Heart right ventricle (tissue), 16 donors: ENCODE measurements at regions not wholly inside any gene's neighbourhood (a gene's known extent, or its start where the extent isn't known, plus 50 kb on each side); places are given as distances from the start of the nearest gene placed in this dataset.

Experiments
- ATAC-seq, 8 donors: fragments of 200-7000 bp; cut with Tn5 transposase; one replicate each; pipeline ENCODE4 v1.9.1; 2020; ENCODE audit warnings: mild to moderate bottlenecking in 8 of 8, moderate library complexity in 8 of 8, moderate number of reproducible peaks in 1 of 8
- DNase-seq, 2 donors: peaks; one replicate each; pipeline ENCODE4 v3.0.0-alpha.2; 2020
- H3K27ac ChIP-seq, 10 donors: fragments of 200-600 bp; sonication (generic) in 2 of 10; one replicate each; pipeline versions ENCODE4 v1.5.0 to v1.8.0; 2020 to 2022; ENCODE audit warnings: mild to moderate bottlenecking in 3 of 10
- H3K27me3 ChIP-seq, 7 donors: fragments of 200-600 bp; one replicate each; pipeline ENCODE4 v1.8.0; 2021 to 2022; ENCODE audit warnings: mild to moderate bottlenecking in 2 of 7
- H3K36me3 ChIP-seq, 9 donors: fragments of 200-600 bp; sonication (generic) in 1 of 9; one replicate each; pipeline versions ENCODE4 v1.5.0 to v1.8.0; 2020 to 2022; ENCODE audit warnings: mild to moderate bottlenecking in 2 of 9
- H3K4me1 ChIP-seq, 9 donors: fragments of 200-600 bp; sonication (generic) in 1 of 9; one replicate each; pipeline versions ENCODE4 v1.5.0 to v1.8.0; 2020 to 2022; ENCODE audit warnings: mild to moderate bottlenecking in 4 of 9
- H3K4me3 ChIP-seq, 10 donors: fragments of 200-600 bp; sonication (generic) in 2 of 10; one replicate each; pipeline versions ENCODE4 v1.5.0 to v1.8.0; 2020 to 2022; ENCODE audit warnings: mild to moderate bottlenecking in 7 of 10, moderate library complexity in 2 of 10
- H3K9me3 ChIP-seq, 11 donors: fragments of 200-600 bp in 10 of 11; sonication (generic) in 2 of 11; one replicate each; pipeline versions ENCODE4 v1.5.0 to v1.8.0; 2013 to 2022; ENCODE audit warnings: mild to moderate bottlenecking in 2 of 11, control low read depth in 1 of 11, moderate library complexity in 1 of 11
- WGBS, 2 donors: extraction: QIAGEN DNeasy Blood & Tissue Kit; methylation state at CpG; one replicate each; pipeline ENCODE4 v1.1.7; 2013; ENCODE audit warnings: inconsistent platforms in 1 of 2; 5-methylcytosine and 5-hydroxymethylcytosine counted together
- intact Hi-C, 10 donors: fragments of 100-400 bp; cut with DNase I; formaldehyde crosslinking; loops; one replicate each; pipeline versions ENCODE4 v1.11.1 to v1.14.2; 2022
- TF ChIP-seq, protein P1 (sequence below), 9 donors: fragments of 200-600 bp; sonication (generic) in 2 of 9; IDR thresholded peaks; one replicate each; pipeline versions ENCODE4 v1.5.0 to v1.8.0; 2021 to 2022; ENCODE audit warnings: antibody characterized with exemption in 9 of 9, mild to moderate bottlenecking in 5 of 9, moderate library complexity in 1 of 9
- donor health status: Arrhythmogenic right ventricular cardiomyopathy.
- donor health status: ischemic (EF 13 %, LVEDD 7.1; RV severe dilation, severe dysfunction).
- donor health status: healthy with polysubstance abuse.
- donor health status: DM: no; HTN: yes; CAD: no.
- donor health status: DM: no; HTN: no; CAD: no.
- donor health status: ischemic (EF 25% LVEDD 6.9; RV normal size, moderate dysfunction).
- donor health status: ischemic (EF 25% LVEDD 5.7; RV mildly dilated, moderate dysfunction).
- donor health status: healthy.
- donor health status: DM: yes; HTN: yes; CAD: no.
- donor health status: Ischemic cardiomyopathy.
- donor health status: ischemic (EF 35%, LVEDD 5.7; RV mildly dilated, moderate dysfunction).
- donor health status: nonischemic (EF 11% LVEDD 7.7; RV severe dilation, severe dysfunction).
- donor health status: DM: yes; HTN: yes; CAD: no.
- donor health status: PGD.
- donor health status: ischemic (EF 29% LVEDD 5.4; RV normal size, mild dysfunction).
- donor health status: nonischemic (EF 23%, LVEDD 6.1; RV moderate dilation, normal function).

DNA sequence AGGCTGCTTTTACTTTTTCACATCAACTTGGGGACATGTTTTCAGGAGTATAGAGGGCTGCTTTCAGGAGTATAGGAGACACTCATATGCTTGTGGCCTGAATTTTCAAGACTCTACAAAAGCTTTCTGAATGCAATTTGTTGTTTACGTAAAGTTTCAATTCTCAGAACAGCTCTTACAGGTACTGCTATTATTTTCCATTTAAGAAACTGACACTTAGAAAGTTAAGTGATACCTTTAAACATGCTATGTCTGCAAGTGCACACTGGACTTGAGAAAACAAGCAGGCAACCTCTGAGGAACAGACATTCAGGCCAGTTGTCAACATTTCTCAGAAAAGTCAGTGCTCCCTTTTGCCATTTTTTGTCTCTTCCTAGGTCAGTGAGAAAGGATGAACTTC, 70.0 kb upstream of the PHYHIPL start:
- H3K9me3 ChIP-seq = no peaks in the 10 kb centered on the region
- no peak for DNase-seq
- intact Hi-C loops = no loop called here
- H3K36me3 ChIP-seq = no peaks in the 10 kb centered on the region
- 98 to 100% methylated on average over 1 of the region's 1 CpG for WGBS, 2 donors
- no peak overlapping the region for H3K4me3 ChIP-seq
- no peaks in the 10 kb centered on the region for H3K4me1 ChIP-seq
- no peak for ATAC-seq
- no peak overlapping the region for H3K27ac ChIP-seq
- TF ChIP-seq, protein P1, sequence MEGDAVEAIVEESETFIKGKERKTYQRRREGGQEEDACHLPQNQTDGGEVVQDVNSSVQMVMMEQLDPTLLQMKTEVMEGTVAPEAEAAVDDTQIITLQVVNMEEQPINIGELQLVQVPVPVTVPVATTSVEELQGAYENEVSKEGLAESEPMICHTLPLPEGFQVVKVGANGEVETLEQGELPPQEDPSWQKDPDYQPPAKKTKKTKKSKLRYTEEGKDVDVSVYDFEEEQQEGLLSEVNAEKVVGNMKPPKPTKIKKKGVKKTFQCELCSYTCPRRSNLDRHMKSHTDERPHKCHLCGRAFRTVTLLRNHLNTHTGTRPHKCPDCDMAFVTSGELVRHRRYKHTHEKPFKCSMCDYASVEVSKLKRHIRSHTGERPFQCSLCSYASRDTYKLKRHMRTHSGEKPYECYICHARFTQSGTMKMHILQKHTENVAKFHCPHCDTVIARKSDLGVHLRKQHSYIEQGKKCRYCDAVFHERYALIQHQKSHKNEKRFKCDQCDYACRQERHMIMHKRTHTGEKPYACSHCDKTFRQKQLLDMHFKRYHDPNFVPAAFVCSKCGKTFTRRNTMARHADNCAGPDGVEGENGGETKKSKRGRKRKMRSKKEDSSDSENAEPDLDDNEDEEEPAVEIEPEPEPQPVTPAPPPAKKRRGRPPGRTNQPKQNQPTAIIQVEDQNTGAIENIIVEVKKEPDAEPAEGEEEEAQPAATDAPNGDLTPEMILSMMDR (IDR thresholded peaks at IDR 0.05) = no peak
- no peaks in the 10 kb centered on the region for H3K27me3 ChIP-seq

DNA sequence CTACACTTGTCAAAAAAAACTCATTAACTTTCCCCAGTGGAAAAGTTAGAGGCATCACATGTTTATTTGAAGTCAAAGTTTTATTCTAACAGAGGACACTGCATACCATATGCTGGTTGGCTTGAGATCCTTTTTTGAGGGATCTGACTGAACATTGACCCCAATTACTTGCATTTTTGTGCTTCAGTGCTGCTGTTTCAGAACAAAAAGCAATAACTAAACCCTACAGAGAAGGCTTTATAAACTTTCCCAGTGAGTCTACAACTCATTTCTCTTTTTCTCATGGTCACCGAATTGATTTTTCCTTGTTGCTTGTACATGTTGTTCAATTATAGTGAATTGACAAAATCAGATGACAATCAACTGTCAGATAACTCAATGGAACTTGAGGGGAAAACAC, 69.3 kb upstream of the PHYHIPL start:
- Histone ChIP-seq H3K27me3 (no peaks in the 10 kb centered on the region), H3K4me3 (no peak overlapping the region), H3K9me3 (no peaks in the 10 kb centered on the region), H3K27ac (no peak overlapping the region), H3K36me3 (no peaks in the 10 kb centered on the region), H3K4me1 (no peaks in the 10 kb centered on the region)
- ATAC-seq (no peak), DNase-seq (no peak)
- WGBS, 2 donors = 94 to 96% methylated on average over 1 of the region's 1 CpG
- intact Hi-C loops = no loop called here
- TF ChIP-seq, protein P1 (IDR thresholded peaks at IDR 0.05) = no peak

DNA sequence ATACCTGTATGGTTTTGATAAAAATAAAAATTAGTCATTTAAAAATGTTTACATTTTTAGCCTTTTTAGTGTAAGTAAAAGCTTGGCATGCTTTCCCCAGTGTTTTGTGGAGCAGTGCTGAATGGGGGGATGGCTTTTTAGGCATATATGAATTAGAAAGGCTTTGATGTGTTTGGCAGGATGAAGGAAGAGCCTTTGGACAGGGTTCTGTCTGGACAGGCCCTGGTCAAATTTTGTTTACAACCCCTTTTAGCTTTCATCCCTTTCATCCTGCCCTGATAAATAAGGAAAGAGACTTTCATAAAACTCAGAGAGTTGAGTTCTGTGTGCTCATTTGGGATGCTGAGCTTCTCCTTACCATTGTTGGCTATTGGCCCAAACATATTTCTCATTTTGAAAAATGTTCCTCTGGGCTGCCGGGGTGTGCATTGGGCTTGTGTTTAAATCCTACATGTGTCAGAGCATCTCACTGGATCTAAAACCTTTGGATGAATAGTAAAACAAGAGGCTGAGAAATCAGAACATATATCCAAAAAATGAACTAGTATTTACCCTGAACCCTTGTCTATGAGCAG, 68.1 kb upstream of the PHYHIPL start:
- no peaks in the 10 kb centered on the region for H3K9me3 ChIP-seq
- H3K4me1 ChIP-seq = no peaks in the 10 kb centered on the region
- no peak for ATAC-seq
- no peaks in the 10 kb centered on the region for H3K27me3 ChIP-seq
- no peaks in the 10 kb centered on the region for H3K36me3 ChIP-seq
- TF ChIP-seq, protein P1 (IDR thresholded peaks at IDR 0.05) = no peak
- DNase-seq = no peak
- intact Hi-C loops = no loop called here
- no peak overlapping the region for H3K4me3 ChIP-seq
- 66 to 74% methylated on average over 1 of the region's 1 CpG for WGBS, 2 donors
- H3K27ac ChIP-seq = no peak overlapping the region

DNA sequence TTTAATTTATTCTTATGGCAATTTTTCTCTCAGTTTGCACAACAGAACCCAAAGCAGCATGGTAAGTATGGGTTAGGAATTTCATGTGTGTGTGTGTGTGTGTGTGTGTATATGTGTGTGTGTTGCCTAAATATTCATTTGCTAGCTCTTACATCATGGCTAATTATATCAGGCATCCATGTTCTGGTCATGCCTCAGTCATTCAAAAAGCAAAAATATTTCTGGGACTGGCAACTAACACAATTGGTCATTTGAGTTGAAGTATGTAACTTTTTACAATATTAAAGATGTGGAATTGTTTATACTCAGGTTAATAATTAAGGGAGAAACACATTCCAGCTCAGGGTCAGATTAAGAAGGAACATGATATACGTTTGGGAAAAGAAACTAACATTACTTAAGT, 67.6 kb upstream of the PHYHIPL start:
- ATAC-seq (no peak), DNase-seq (no peak)
- H3K4me1 ChIP-seq = no peaks in the 10 kb centered on the region
- WGBS, 2 donors = 33 to 44% methylated on average over 1 of the region's 1 CpG
- H3K27ac ChIP-seq = no peak overlapping the region
- no peak overlapping the region for H3K4me3 ChIP-seq
- TF ChIP-seq, protein P1 (IDR thresholded peaks at IDR 0.05) = no peak
- intact Hi-C loops = no loop called here
- H3K9me3 ChIP-seq = no peaks in the 10 kb centered on the region
- no peaks in the 10 kb centered on the region for H3K27me3 ChIP-seq
- no peaks in the 10 kb centered on the region for H3K36me3 ChIP-seq
